Central memory CD8-positive, alpha-beta T cell (primary cell): ENCODE measurements at regions not wholly inside any gene's neighbourhood (a gene's known extent, or its start where the extent isn't known, plus 50 kb on each side); places are given as distances from the start of the nearest gene placed in this dataset.
"Not testable (repeated sequence)": the region's sequence is repeated elsewhere in the genome, so short reads cannot be mapped to it uniquely, and the experiment has no call there.

Experiments used
- ATAC-seq: fragments of 150-1000 bp; cut with Tn5 transposase; replicated peaks from 2 replicates; pipeline ENCODE4 v1.10.0; 2022; ENCODE audit warnings: mild to moderate bottlenecking, moderate FRiP score, moderate number of reproducible peaks; ENCODE audit not compliant: poor library complexity, severe bottlenecking; ENCODE audit errors: extremely low read depth
- DNase-seq, 2 donors: peaks; one replicate each; pipeline ENCODE4 v3.0.0; 2021; ENCODE audit warnings: low spot score in 2 of 2
- H3K27ac Mint-ChIP-seq: one replicate; pipeline ENCODE4 v1.8.0; 2022; ENCODE audit warnings: low read depth, mild to moderate bottlenecking, moderate library complexity, mixed read lengths
- H3K27me3 Mint-ChIP-seq: one replicate; pipeline ENCODE4 v1.8.0; 2022; ENCODE audit warnings: mixed read lengths
- H3K36me3 Mint-ChIP-seq: one replicate; pipeline ENCODE4 v1.8.0; 2022; ENCODE audit warnings: mild to moderate bottlenecking, moderate library complexity, mixed read lengths; ENCODE audit not compliant: insufficient read depth
- H3K4me1 Mint-ChIP-seq: one replicate; pipeline ENCODE4 v1.8.0; 2022; ENCODE audit warnings: mixed read lengths
- H3K4me3 Mint-ChIP-seq: one replicate; pipeline ENCODE4 v1.8.0; 2022; ENCODE audit warnings: mild to moderate bottlenecking, moderate library complexity, mixed read lengths
- H3K9me3 Mint-ChIP-seq: one replicate; pipeline ENCODE4 v1.8.0; 2022; ENCODE audit warnings: mixed read lengths

GRCh38 chr6:98044151-98044561 is 761.1 kb upstream of the MMS22L start:
- DNase-seq, result no peak

GRCh38 chr6:98044791-98045470 is 761.9 kb upstream of the MMS22L start:
- Mint-ChIP-seq H3K27ac (no peak overlapping the region), H3K4me1 (no peaks in the 10 kb centered on the region), H3K9me3 (no peaks in the 10 kb centered on the region), H3K36me3 (no peaks in the 10 kb centered on the region), H3K4me3 (no peak overlapping the region), H3K27me3 (no peaks in the 10 kb centered on the region)
- ATAC-seq (no peak), DNase-seq (no peak)

More at GRCh38 chr6:98044151-98044561, 761.1 kb upstream of the MMS22L start:
- H3K27me3 Mint-ChIP-seq, result no peaks in the 10 kb centered on the region
- H3K27ac Mint-ChIP-seq, result no peak overlapping the region
- no peak overlapping the region for H3K4me3 Mint-ChIP-seq
- H3K4me1 Mint-ChIP-seq, result no peaks in the 10 kb centered on the region
- no peaks in the 10 kb centered on the region for H3K9me3 Mint-ChIP-seq
- no peak for ATAC-seq
- H3K36me3 Mint-ChIP-seq, result no peaks in the 10 kb centered on the region

- Mint-ChIP-seq H3K9me3 (no peaks in the 10 kb centered on the region), H3K36me3 (no peaks in the 10 kb centered on the region), H3K4me3 (no peak overlapping the region), H3K27me3 (no peaks in the 10 kb centered on the region), H3K4me1 (no peaks in the 10 kb centered on the region), H3K27ac (no peak overlapping the region)
- no peak for ATAC-seq
- DNase-seq, result no peak
These were observed 764.1 kb upstream of the MMS22L start for GRCh38 chr6:98047164-98047563.

DNA sequence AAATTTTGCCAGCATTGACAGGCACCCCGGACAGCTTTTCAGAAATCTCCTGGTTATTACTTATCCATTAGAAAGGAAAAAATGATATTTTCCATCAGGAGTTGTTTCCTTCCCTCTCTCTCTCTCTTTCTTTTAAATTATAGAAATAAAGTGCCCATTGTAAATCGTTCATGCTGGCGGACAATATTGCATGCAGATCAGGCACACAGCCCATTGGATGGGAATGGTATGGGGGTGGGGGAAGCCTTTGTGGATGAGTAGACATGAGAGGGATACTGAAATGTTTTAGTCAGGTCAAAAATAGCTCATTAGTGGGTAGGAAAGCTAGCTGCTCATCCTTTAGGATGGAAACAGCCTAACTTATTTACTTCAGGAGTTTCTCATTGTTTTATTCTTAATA is 764.9 kb upstream of the MMS22L start:
- Mint-ChIP-seq H3K27ac (no peak overlapping the region), H3K4me3 (no peak overlapping the region), H3K9me3 (no peaks in the 10 kb centered on the region), H3K27me3 (no peaks in the 10 kb centered on the region), H3K4me1 (no peaks in the 10 kb centered on the region), H3K36me3 (no peaks in the 10 kb centered on the region)
- DNase-seq (no peak), ATAC-seq (no peak)

DNA sequence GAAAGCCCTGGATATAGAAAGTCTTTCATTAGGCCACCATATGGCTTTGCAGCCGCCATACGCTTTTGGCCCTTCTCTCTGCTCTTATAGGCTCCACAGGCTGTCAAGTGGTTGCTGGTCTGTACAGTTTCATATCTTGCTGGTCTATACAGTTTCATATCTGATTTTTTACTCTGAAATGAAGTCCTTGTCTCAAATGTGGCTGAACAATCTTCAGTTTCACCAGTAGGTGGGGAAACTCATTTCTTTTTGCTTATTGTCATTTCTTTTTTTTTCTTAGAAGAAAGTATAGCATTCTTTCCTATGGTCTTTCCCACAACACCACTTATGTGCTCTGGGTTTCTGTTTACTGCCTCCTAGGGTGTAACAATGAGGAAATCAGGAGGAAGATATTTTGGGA is 771.4 kb upstream of the MMS22L start:
- no peak overlapping the region for H3K4me3 Mint-ChIP-seq

GRCh38 chr6:98056955-98057354 is 773.9 kb upstream of the MMS22L start:
- H3K4me1 Mint-ChIP-seq, result no peaks in the 10 kb centered on the region

More for the DNA sequence above, 771.4 kb upstream of the MMS22L start:
- Mint-ChIP-seq H3K27ac (no peak overlapping the region), H3K27me3 (no peaks in the 10 kb centered on the region), H3K4me1 (no peaks in the 10 kb centered on the region), H3K36me3 (no peaks in the 10 kb centered on the region), H3K9me3 (peaks cover 8% of the 10 kb centered on the region)
- DNase-seq, result no peak
- no peak for ATAC-seq

DNA sequence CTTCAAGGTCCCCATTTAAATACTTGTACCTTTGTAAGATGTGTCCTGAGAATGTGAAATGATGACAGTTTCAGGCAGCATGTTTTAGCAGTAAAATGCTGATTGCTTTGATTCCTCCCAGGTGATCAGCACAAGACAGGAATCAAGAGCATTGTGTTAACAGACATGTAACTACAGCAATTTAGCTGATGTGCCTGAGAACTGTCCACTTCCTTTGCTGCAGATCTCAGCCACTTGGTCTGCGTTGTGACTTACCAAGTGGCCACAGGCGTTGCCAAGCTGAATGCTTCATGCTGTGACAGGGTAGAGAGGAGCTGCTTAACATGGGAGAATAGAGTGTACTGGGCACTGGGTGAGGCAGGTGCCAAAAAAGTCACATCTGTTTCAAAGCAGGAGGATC is 767.0 kb upstream of the POU3F2 start:
- Mint-ChIP-seq H3K36me3 (no peaks in the 10 kb centered on the region), H3K9me3 (peaks cover 10% of the 10 kb centered on the region), H3K27me3 (no peaks in the 10 kb centered on the region), H3K4me1 (no peaks in the 10 kb centered on the region), H3K27ac (no peak overlapping the region), H3K4me3 (no peak overlapping the region)
- no peak for DNase-seq
- ATAC-seq, result no peak

More at GRCh38 chr6:98056955-98057354, 773.9 kb upstream of the MMS22L start:
- Mint-ChIP-seq H3K9me3 (peaks cover 8% of the 10 kb centered on the region), H3K27me3 (no peaks in the 10 kb centered on the region), H3K36me3 (no peaks in the 10 kb centered on the region), H3K4me3 (no peak overlapping the region), H3K27ac (no peak overlapping the region)
- DNase-seq (no peak), ATAC-seq (no peak)

GRCh38 chr6:98088537-98088936 is 745.8 kb upstream of the POU3F2 start:
- peaks cover 36% of the 10 kb centered on the region for H3K9me3 Mint-ChIP-seq
- not testable (repeated sequence) for H3K4me1 Mint-ChIP-seq, H3K36me3 Mint-ChIP-seq, H3K4me3 Mint-ChIP-seq, DNase-seq, H3K27me3 Mint-ChIP-seq, ATAC-seq, H3K27ac Mint-ChIP-seq

DNA sequence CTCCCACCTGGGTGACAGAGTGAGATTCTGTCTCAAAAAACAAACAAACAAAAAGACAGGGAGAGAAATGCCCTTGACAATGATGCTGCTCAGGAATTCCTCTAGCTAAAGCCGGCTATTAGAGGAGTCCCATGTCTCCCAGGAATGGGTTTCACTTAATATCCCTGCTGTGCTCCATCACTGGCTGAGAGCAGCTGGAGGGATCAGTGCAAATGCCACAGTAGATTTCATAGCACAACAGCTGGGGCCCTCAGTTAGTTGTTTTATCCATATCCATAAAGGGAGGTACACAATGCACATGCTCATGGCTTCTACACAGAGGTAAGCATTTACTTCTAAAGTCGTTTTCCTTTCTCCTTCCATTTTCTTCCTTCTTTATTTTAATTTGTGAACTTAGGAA is 742.0 kb upstream of the POU3F2 start:
- ATAC-seq (no peak), DNase-seq (no peak)
- no peak overlapping the region for H3K4me3 Mint-ChIP-seq
- no peak overlapping the region for H3K27ac Mint-ChIP-seq
- H3K36me3 Mint-ChIP-seq, result no peaks in the 10 kb centered on the region
- H3K4me1 Mint-ChIP-seq, result no peaks in the 10 kb centered on the region
- H3K9me3 Mint-ChIP-seq, result peaks cover 33% of the 10 kb centered on the region
- H3K27me3 Mint-ChIP-seq, result no peaks in the 10 kb centered on the region

- H3K36me3 Mint-ChIP-seq, result no peaks in the 10 kb centered on the region
- peaks cover 22% of the 10 kb centered on the region for H3K9me3 Mint-ChIP-seq
- ATAC-seq, result no peak
These were observed 739.7 kb upstream of the POU3F2 start for GRCh38 chr6:98094696-98095095.

GRCh38 chr6:98107801-98108200 is 726.6 kb upstream of the POU3F2 start:
- ATAC-seq (no peak), DNase-seq (no peak)
- peaks cover 28% of the 10 kb centered on the region for H3K9me3 Mint-ChIP-seq
- H3K4me3 Mint-ChIP-seq, result no peak overlapping the region
- H3K27ac Mint-ChIP-seq, result no peak overlapping the region
- no peaks in the 10 kb centered on the region for H3K4me1 Mint-ChIP-seq
- H3K36me3 Mint-ChIP-seq, result no peaks in the 10 kb centered on the region
- H3K27me3 Mint-ChIP-seq, result no peaks in the 10 kb centered on the region

More at GRCh38 chr6:98094696-98095095, 739.7 kb upstream of the POU3F2 start:
- no peaks in the 10 kb centered on the region for H3K27me3 Mint-ChIP-seq
- no peak for DNase-seq
- H3K27ac Mint-ChIP-seq, result no peak overlapping the region
- no peaks in the 10 kb centered on the region for H3K4me1 Mint-ChIP-seq
- H3K4me3 Mint-ChIP-seq, result no peak overlapping the region

DNA sequence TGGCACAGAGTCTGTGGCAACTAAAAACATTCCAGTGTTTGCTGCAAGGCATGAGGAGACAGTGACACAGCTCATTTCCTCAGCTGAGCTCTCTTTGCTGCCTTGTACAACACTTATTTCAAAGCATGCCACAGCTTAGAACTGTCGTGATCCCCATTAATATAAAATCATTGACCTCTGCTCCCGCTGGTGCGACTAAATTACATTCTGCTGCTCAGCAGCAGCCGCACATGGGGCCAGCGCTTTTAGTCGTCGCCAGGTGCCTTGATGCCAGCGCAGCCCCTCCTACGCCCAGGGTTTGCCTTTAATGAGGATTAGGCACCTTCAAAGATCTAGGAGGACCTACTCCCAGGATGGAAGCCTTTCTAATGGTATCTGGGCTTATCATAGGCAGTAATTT is 717.9 kb upstream of the POU3F2 start:
- no peak for ATAC-seq
- no peaks in the 10 kb centered on the region for H3K36me3 Mint-ChIP-seq
- DNase-seq, result no peak
- peaks cover 14% of the 10 kb centered on the region for H3K9me3 Mint-ChIP-seq
- H3K4me3 Mint-ChIP-seq, result no peak overlapping the region
- no peaks in the 10 kb centered on the region for H3K4me1 Mint-ChIP-seq
- no peak overlapping the region for H3K27ac Mint-ChIP-seq
- no peaks in the 10 kb centered on the region for H3K27me3 Mint-ChIP-seq

DNA sequence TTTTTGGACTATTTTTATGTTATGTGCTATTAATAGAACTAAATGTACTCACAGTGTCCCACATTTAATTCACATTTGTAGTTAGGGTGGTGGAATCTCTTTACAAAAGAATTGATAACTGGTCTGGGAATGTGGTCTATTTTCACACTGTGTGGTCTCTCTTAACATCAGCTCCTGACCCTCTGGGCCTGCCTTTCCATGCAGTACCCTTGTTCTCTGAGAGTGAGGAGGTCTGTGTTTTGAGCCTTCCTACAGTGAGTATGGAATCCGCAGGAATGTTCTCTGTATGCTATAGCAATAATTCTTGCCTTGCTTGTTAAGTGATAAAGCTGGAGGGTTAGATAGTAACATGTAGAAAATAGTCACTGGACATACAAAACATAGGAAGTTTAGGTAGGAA is 717.3 kb upstream of the POU3F2 start:
- Mint-ChIP-seq H3K4me1 (no peaks in the 10 kb centered on the region), H3K27ac (no peak overlapping the region), H3K9me3 (peaks cover 8% of the 10 kb centered on the region), H3K4me3 (no peak overlapping the region), H3K36me3 (no peaks in the 10 kb centered on the region), H3K27me3 (no peaks in the 10 kb centered on the region)
- DNase-seq (no peak), ATAC-seq (no peak)
